ENCODE measurements at regions not wholly inside any gene's neighbourhood (a gene's known extent, or its start where the extent isn't known, plus 50 kb on each side); places are given as distances from the start of the nearest gene placed in this dataset.

- TF ChIP-seq POLR2A (IDR thresholded peaks at IDR 0.05; ENCODE audit: low read depth, low read length) = no peak
- TF ChIP-seq POLR2AphosphoS5 (IDR thresholded peaks at IDR 0.05; ENCODE audit: low read depth, low read length) = no peak
- no peak for TF ChIP-seq TAF1 (IDR thresholded peaks at IDR 0.05; ENCODE audit: low read depth, low read length)
- no peak for TF ChIP-seq SPI1 (IDR thresholded peaks at IDR 0.05; ENCODE audit: low read depth, low read length)
- no peak for TF ChIP-seq PAX5 (IDR thresholded peaks at IDR 0.05; ENCODE audit: insufficient read depth, low read length, severe bottlenecking)
These were observed 327.0 kb downstream of the UQCRFS1 start for GRCh38 chr19:28885965-28886364.

Measured in GM12891 (cell line).